ENCODE measurements at regions not wholly inside any gene's neighbourhood (a gene's known extent, or its start where the extent isn't known, plus 50 kb on each side); places are given as distances from the start of the nearest gene placed in this dataset.

DNA sequence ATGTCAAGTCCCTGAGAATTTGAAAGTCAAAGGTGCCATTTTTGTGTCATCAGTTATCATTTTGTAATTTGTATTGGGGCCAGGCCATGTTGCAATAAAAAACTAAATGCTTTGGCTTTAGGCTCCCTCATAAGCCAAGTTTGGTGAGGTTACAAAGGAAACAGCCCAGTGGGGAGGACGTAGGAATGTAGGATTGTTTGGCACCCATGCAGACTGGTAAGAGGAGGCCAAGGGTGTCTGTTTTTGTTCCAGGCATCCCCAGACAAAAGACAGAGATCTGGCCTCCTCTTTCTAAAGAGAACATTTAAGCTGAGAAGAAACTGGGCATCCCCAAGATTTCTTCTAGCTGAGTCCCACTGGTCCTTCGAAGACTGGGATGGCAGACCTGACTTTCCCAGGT lies 111.7 kb downstream of the SUDS3 start:
- no peaks in the 10 kb centered on the region for H3K79me2 ChIP-seq (ENCODE audit: insufficient read depth, low read length)
- H3K4me1 ChIP-seq (ENCODE audit: insufficient read depth, low read length): no peaks in the 10 kb centered on the region
- no peak overlapping the region for H3K27ac ChIP-seq (ENCODE audit: low read length)
- DNase-seq (no peak), ATAC-seq (ENCODE audit: insufficient read depth, low read depth) (no peak)
- no peak overlapping the region for H3K9ac ChIP-seq (ENCODE audit: low read depth, low read length)
- no peaks in the 10 kb centered on the region for H3K27me3 ChIP-seq (ENCODE audit: insufficient read depth, low read length, poor library complexity)
- TF ChIP-seq EZH2 (IDR thresholded peaks at IDR 0.05; ENCODE audit: borderline replicate concordance, low read depth, low read length, severe bottlenecking) (no peak), CTCF (IDR thresholded peaks at IDR 0.05; ENCODE audit: borderline replicate concordance, extremely low read depth, low read length, poor library complexity, severe bottlenecking) (no peak)
- no peaks in the 10 kb centered on the region for H3K9me3 ChIP-seq (ENCODE audit: insufficient read depth, low read length, severe bottlenecking)
- no peaks in the 10 kb centered on the region for H4K20me1 ChIP-seq (ENCODE audit: insufficient read depth, low read length)
- no peaks in the 10 kb centered on the region for H3K36me3 ChIP-seq (ENCODE audit: insufficient read depth, low read length)
- no peak overlapping the region for H3K4me3 ChIP-seq (ENCODE audit: low read depth in 1 of 2, low read length in 2 of 2)
- H2AFZ ChIP-seq (ENCODE audit: low read depth, low read length): no peak overlapping the region
- H3K4me2 ChIP-seq (ENCODE audit: insufficient read depth, low read length): no peak overlapping the region

DNA sequence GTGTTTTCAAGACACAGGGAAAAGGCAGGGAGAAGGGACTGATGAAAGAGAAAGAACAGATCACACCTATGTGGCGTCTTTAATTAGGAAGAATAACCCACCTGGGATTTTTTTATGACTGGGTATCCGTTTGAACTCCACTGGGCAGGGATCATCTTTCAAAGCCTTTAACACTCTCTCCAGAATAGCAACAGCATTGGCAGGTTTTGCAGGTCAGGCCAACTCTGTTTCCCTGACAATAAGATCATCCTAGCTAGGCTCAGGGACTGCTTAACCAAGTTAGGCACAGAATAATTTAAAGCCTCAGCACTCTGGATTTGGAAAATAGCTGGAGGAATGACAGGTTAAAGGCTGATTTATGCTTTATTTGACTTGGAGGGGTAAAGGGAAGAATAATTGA lies 117.6 kb downstream of the SUDS3 start:
- DNase-seq: no peak
- no peaks in the 10 kb centered on the region for H3K4me1 ChIP-seq (ENCODE audit: insufficient read depth, low read length)
- no peaks in the 10 kb centered on the region for H4K20me1 ChIP-seq (ENCODE audit: insufficient read depth, low read length)
- H2AFZ ChIP-seq (ENCODE audit: low read depth, low read length): no peak overlapping the region
- TF ChIP-seq CTCF (IDR thresholded peaks at IDR 0.05; ENCODE audit: borderline replicate concordance, extremely low read depth, low read length, poor library complexity, severe bottlenecking): no peak
- TF ChIP-seq EZH2 (IDR thresholded peaks at IDR 0.05; ENCODE audit: borderline replicate concordance, low read depth, low read length, severe bottlenecking): no peak
- no peak overlapping the region for H3K27ac ChIP-seq (ENCODE audit: low read length)
- no peak overlapping the region for H3K4me3 ChIP-seq (ENCODE audit: low read depth in 1 of 2, low read length in 2 of 2)
- no peak for ATAC-seq (ENCODE audit: insufficient read depth, low read depth)
- no peaks in the 10 kb centered on the region for H3K9me3 ChIP-seq (ENCODE audit: insufficient read depth, low read length, severe bottlenecking)
- H3K79me2 ChIP-seq (ENCODE audit: insufficient read depth, low read length): no peaks in the 10 kb centered on the region
- no peak overlapping the region for H3K4me2 ChIP-seq (ENCODE audit: insufficient read depth, low read length)
- H3K36me3 ChIP-seq (ENCODE audit: insufficient read depth, low read length): no peaks in the 10 kb centered on the region
- no peak overlapping the region for H3K9ac ChIP-seq (ENCODE audit: low read depth, low read length)
- H3K27me3 ChIP-seq (ENCODE audit: insufficient read depth, low read length, poor library complexity): no peaks in the 10 kb centered on the region

DNA sequence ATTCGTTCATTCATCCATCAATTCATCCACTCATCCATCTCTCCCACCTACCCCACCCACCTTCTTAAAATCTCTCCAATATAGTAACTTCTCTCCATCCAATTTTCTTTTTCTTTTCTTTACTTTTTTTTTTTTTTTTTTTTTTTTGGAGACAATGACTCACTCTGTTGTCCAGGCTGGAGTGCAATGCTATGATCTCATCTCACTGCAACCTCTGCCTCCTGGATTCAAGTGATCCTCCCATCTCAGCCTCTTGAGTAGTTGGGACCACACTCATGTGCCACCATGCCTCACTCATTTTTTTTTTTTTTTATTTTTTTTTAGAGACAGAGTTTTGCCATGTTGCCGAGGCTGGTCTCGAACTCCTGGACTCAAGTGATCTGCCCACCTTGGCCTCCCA lies 118.4 kb downstream of the SUDS3 start:
- Histone ChIP-seq H2AFZ (ENCODE audit: low read depth, low read length) (no peak overlapping the region), H3K27ac (ENCODE audit: low read length) (no peak overlapping the region), H3K27me3 (ENCODE audit: insufficient read depth, low read length, poor library complexity) (no peaks in the 10 kb centered on the region), H3K9me3 (ENCODE audit: insufficient read depth, low read length, severe bottlenecking) (no peaks in the 10 kb centered on the region), H3K79me2 (ENCODE audit: insufficient read depth, low read length) (no peaks in the 10 kb centered on the region), H4K20me1 (ENCODE audit: insufficient read depth, low read length) (no peaks in the 10 kb centered on the region), H3K4me1 (ENCODE audit: insufficient read depth, low read length) (no peaks in the 10 kb centered on the region), H3K36me3 (ENCODE audit: insufficient read depth, low read length) (no peaks in the 10 kb centered on the region), H3K9ac (ENCODE audit: low read depth, low read length) (no peak overlapping the region), H3K4me2 (ENCODE audit: insufficient read depth, low read length) (no peak overlapping the region), H3K4me3 (ENCODE audit: low read depth in 1 of 2, low read length in 2 of 2) (no peak overlapping the region)
- ATAC-seq (ENCODE audit: insufficient read depth, low read depth) (no peak), DNase-seq (no peak)
- TF ChIP-seq CTCF (IDR thresholded peaks at IDR 0.05; ENCODE audit: borderline replicate concordance, extremely low read depth, low read length, poor library complexity, severe bottlenecking) (no peak), EZH2 (IDR thresholded peaks at IDR 0.05; ENCODE audit: borderline replicate concordance, low read depth, low read length, severe bottlenecking) (no peak)

- H3K27me3 ChIP-seq (ENCODE audit: insufficient read depth, low read length, poor library complexity): no peaks in the 10 kb centered on the region
- TF ChIP-seq EZH2 (IDR thresholded peaks at IDR 0.05; ENCODE audit: borderline replicate concordance, low read depth, low read length, severe bottlenecking) (no peak), CTCF (IDR thresholded peaks at IDR 0.05; ENCODE audit: borderline replicate concordance, extremely low read depth, low read length, poor library complexity, severe bottlenecking) (no peak)
- no peaks in the 10 kb centered on the region for H3K36me3 ChIP-seq (ENCODE audit: insufficient read depth, low read length)
- H3K4me1 ChIP-seq (ENCODE audit: insufficient read depth, low read length): no peaks in the 10 kb centered on the region
- H3K79me2 ChIP-seq (ENCODE audit: insufficient read depth, low read length): no peaks in the 10 kb centered on the region
- no peak for DNase-seq
- no peaks in the 10 kb centered on the region for H3K9me3 ChIP-seq (ENCODE audit: insufficient read depth, low read length, severe bottlenecking)
- no peak overlapping the region for H3K27ac ChIP-seq (ENCODE audit: low read length)
- H3K4me2 ChIP-seq (ENCODE audit: insufficient read depth, low read length): no peak overlapping the region
- no peaks in the 10 kb centered on the region for H4K20me1 ChIP-seq (ENCODE audit: insufficient read depth, low read length)
- no peak overlapping the region for H2AFZ ChIP-seq (ENCODE audit: low read depth, low read length)
- H3K4me3 ChIP-seq (ENCODE audit: low read depth in 1 of 2, low read length in 2 of 2): no peak overlapping the region
- H3K9ac ChIP-seq (ENCODE audit: low read depth, low read length): no peak overlapping the region
- ATAC-seq (ENCODE audit: insufficient read depth, low read depth): no peak
These were observed 118.9 kb downstream of the SUDS3 start for GRCh38 chr12:118495296-118495695.
